Neural progenitor cell (in vitro differentiated cells): ENCODE measurements at regions not wholly inside any gene's neighbourhood (a gene's known extent, or its start where the extent isn't known, plus 50 kb on each side); places are given as distances from the start of the nearest gene placed in this dataset.

Experiments used
- DNase-seq: peaks from one replicate; pipeline ENCODE4 v3.0.0-alpha.2; 2016; ENCODE audit warnings: low spot score
- H2AFZ ChIP-seq: fragments of 200-600 bp; sonication (generic); replicated peaks from 2 replicates; pipeline ENCODE4 v1.6.1; 2016; ENCODE audit warnings: antibody characterized with exemption
- H3F3A ChIP-seq: fragments of 200-600 bp; sonication (generic); 2 replicates; pipeline ENCODE4 v1.6.1; 2016; ENCODE audit warnings: antibody characterized with exemption, low read depth
- H3K27ac ChIP-seq: fragments of 200-600 bp; sonication (generic); 2 replicates; pipeline ENCODE4 v1.5.1; 2016; ENCODE audit warnings: mild to moderate bottlenecking
- H3K27me3 ChIP-seq: fragments of 200-600 bp; sonication (generic); 2 replicates; pipeline ENCODE4 v1.6.1; 2016; ENCODE audit warnings: mild to moderate bottlenecking, moderate library complexity
- H3K36me3 ChIP-seq: fragments of 200-600 bp; sonication (generic); 2 replicates; pipeline ENCODE4 v1.5.1; 2016
- H3K4me1 ChIP-seq: fragments of 200-600 bp; sonication (generic); 2 replicates; pipeline ENCODE4 v1.6.1; 2016; ENCODE audit warnings: mixed run types
- H3K4me2 ChIP-seq: fragments of 200-600 bp; sonication (generic); 2 replicates; pipeline ENCODE4 v1.6.1; 2016
- H3K4me3 ChIP-seq: fragments of 200-600 bp; sonication (generic); 2 replicates; pipeline ENCODE4 v1.5.1; 2016
- H3K79me2 ChIP-seq: fragments of 200-600 bp; sonication (generic); 2 replicates; pipeline ENCODE4 v1.6.1; 2016; ENCODE audit warnings: low read depth
- H3K9ac ChIP-seq: fragments of 200-600 bp; sonication (generic); 2 replicates; pipeline ENCODE4 v1.6.1; 2016
- H3K9me3 ChIP-seq: fragments of 200-600 bp; sonication (generic); 2 replicates; pipeline ENCODE4 v1.5.1; 2016; ENCODE audit warnings: low read depth
- H4K20me1 ChIP-seq: fragments of 200-600 bp; sonication (generic); 2 replicates; pipeline ENCODE4 v1.6.1; 2016; ENCODE audit warnings: low read depth
- H3K27ac Mint-ChIP-seq: 3 replicates; pipeline ENCODE4 v1.8.0; 2021; ENCODE audit warnings: mixed read lengths
- H3K27me3 Mint-ChIP-seq: 2 replicates; pipeline ENCODE4 v1.8.0; 2022; ENCODE audit warnings: low read depth, mild to moderate bottlenecking, inconsistent platforms, moderate library complexity, mixed read lengths; ENCODE audit not compliant: insufficient read depth
- H3K36me3 Mint-ChIP-seq: 3 replicates; pipeline ENCODE4 v1.8.0; 2021; ENCODE audit warnings: mixed read lengths
- H3K4me1 Mint-ChIP-seq: 3 replicates; pipeline ENCODE4 v1.8.0; 2021; ENCODE audit warnings: mixed read lengths
- H3K4me3 Mint-ChIP-seq: 3 replicates; pipeline ENCODE4 v1.8.0; 2021; ENCODE audit warnings: mild to moderate bottlenecking, moderate library complexity, mixed read lengths
- H3K9me3 Mint-ChIP-seq: 3 replicates; pipeline ENCODE4 v1.8.0; 2020; ENCODE audit warnings: mixed read lengths
- EZH2 ChIP-seq: fragments of 200-600 bp; sonication (generic); IDR thresholded peaks from 2 replicates; pipeline ENCODE4 v1.6.1; 2017; ENCODE audit warnings: antibody characterized with exemption, mild to moderate bottlenecking, moderate library complexity
- EZH2phosphoT487 ChIP-seq: fragments of 200-600 bp; sonication (generic); IDR thresholded peaks from 2 replicates; pipeline ENCODE4 v1.6.1; 2017; ENCODE audit warnings: antibody characterized with exemption
- TF ChIP-seq, protein P1 (sequence below): fragments of 200-600 bp; sonication (generic); IDR thresholded peaks from 2 replicates; pipeline ENCODE4 v1.5.1; 2017; ENCODE audit warnings: antibody characterized with exemption, mild to moderate bottlenecking

DNA sequence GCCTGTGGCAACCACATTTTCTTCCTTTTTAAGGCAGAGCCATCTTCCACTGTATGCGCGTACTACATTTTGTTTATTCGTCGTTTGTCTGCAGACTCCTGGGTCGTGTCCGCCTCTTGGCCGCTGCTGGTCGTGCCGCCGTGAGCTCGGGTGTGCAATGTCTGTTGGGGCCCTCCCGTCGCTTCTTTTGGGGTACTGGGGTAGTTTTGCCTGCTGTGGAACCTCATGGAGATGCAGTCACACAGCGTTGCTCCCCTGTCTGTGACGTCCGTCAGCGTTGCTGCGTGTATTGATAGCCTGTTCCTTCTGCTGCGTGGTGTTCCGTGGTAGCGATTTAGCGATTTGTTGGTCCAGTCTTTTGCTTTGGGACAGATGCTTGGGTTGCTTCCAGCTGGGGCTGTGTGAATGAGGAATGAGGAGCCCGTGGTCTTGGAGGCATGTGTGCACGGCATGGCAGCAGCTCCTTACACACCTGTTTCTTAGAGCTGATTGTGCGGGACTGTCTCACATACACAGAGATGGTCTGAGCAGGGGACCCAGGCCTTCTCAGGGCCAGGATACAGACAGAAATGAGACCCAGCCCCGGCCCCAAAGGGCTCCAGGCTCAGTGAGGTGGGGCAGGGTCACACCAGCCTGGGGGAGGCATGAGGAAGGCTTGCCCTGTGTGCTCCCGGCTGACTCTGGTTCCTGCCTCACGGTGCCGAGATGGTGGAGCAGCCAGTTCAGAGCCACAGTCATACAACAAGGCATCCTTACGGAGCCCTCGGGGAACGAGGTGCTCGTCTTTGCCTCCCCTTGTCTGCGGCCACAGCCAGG lies 78.4 kb upstream of the GSE1 start:
- H3K4me1 ChIP-seq = peaks cover 20% of the 10 kb centered on the region
- H3K36me3 ChIP-seq = no peaks in the 10 kb centered on the region
- H3K9ac ChIP-seq = no peak overlapping the region
- no peaks in the 10 kb centered on the region for H3F3A ChIP-seq
- H3K4me3 Mint-ChIP-seq = no peak overlapping the region
- peaks cover 11% of the 10 kb centered on the region for H3K27me3 Mint-ChIP-seq
- no peak overlapping the region for H3K4me3 ChIP-seq
- no peaks in the 10 kb centered on the region for H4K20me1 ChIP-seq
- H3K79me2 ChIP-seq = no peaks in the 10 kb centered on the region
- H3K4me1 Mint-ChIP-seq = peaks cover 44% of the 10 kb centered on the region
- no peak overlapping the region for H3K27ac ChIP-seq
- peaks cover 4% of the 10 kb centered on the region for H3K9me3 Mint-ChIP-seq
- DNase-seq = no peak
- H3K4me2 ChIP-seq = peak overlapping the region; percentile 31
- no peak overlapping the region for H2AFZ ChIP-seq
- H3K27me3 ChIP-seq = no peaks in the 10 kb centered on the region
- TF ChIP-seq EZH2 = no peak
- TF ChIP-seq EZH2phosphoT487 = no peak
- TF ChIP-seq, protein P1, sequence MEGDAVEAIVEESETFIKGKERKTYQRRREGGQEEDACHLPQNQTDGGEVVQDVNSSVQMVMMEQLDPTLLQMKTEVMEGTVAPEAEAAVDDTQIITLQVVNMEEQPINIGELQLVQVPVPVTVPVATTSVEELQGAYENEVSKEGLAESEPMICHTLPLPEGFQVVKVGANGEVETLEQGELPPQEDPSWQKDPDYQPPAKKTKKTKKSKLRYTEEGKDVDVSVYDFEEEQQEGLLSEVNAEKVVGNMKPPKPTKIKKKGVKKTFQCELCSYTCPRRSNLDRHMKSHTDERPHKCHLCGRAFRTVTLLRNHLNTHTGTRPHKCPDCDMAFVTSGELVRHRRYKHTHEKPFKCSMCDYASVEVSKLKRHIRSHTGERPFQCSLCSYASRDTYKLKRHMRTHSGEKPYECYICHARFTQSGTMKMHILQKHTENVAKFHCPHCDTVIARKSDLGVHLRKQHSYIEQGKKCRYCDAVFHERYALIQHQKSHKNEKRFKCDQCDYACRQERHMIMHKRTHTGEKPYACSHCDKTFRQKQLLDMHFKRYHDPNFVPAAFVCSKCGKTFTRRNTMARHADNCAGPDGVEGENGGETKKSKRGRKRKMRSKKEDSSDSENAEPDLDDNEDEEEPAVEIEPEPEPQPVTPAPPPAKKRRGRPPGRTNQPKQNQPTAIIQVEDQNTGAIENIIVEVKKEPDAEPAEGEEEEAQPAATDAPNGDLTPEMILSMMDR = no peak
- H3K36me3 Mint-ChIP-seq = no peaks in the 10 kb centered on the region
- H3K27ac Mint-ChIP-seq = peak overlapping the region; percentile 74
- peaks cover 2% of the 10 kb centered on the region for H3K9me3 ChIP-seq

GRCh38 chr16:85535352-85536072 lies 77.6 kb upstream of the GSE1 start:
- H3K4me1 Mint-ChIP-seq = peaks cover 40% of the 10 kb centered on the region
- peaks cover 11% of the 10 kb centered on the region for H3K27me3 Mint-ChIP-seq
- DNase-seq = no peak
- Histone ChIP-seq H3F3A (no peaks in the 10 kb centered on the region), H3K4me1 (peaks cover 20% of the 10 kb centered on the region), H3K27me3 (no peaks in the 10 kb centered on the region), H4K20me1 (no peaks in the 10 kb centered on the region), H3K9ac (no peak overlapping the region), H3K27ac (no peak overlapping the region), H2AFZ (no peak overlapping the region), H3K36me3 (no peaks in the 10 kb centered on the region), H3K9me3 (peaks cover 7% of the 10 kb centered on the region), H3K4me2 (peak overlapping the region; percentile 31), H3K4me3 (no peak overlapping the region), H3K79me2 (no peaks in the 10 kb centered on the region)
- H3K36me3 Mint-ChIP-seq = no peaks in the 10 kb centered on the region
- H3K27ac Mint-ChIP-seq = peak overlapping the region; percentile 46
- H3K9me3 Mint-ChIP-seq = peaks cover 8% of the 10 kb centered on the region
- TF ChIP-seq EZH2phosphoT487 (no peak), EZH2 (no peak)
- TF ChIP-seq, protein P1 = no peak
- H3K4me3 Mint-ChIP-seq = peak overlapping the region; percentile 30

- H3K9ac ChIP-seq = no peak overlapping the region
- H3K27ac ChIP-seq = no peak overlapping the region
- no peaks in the 10 kb centered on the region for H3K36me3 Mint-ChIP-seq
- H2AFZ ChIP-seq = no peak overlapping the region
- TF ChIP-seq EZH2 = no peak
- TF ChIP-seq, protein P1 = no peak
- no peak for TF ChIP-seq EZH2phosphoT487
- no peak overlapping the region for H3K4me3 ChIP-seq
- H3K4me2 ChIP-seq = no peak overlapping the region
- no peaks in the 10 kb centered on the region for H3K79me2 ChIP-seq
- H4K20me1 ChIP-seq = no peaks in the 10 kb centered on the region
- no peaks in the 10 kb centered on the region for H3F3A ChIP-seq
- DNase-seq = no peak
- peaks cover 20% of the 10 kb centered on the region for H3K4me1 ChIP-seq
- peaks cover 11% of the 10 kb centered on the region for H3K27me3 Mint-ChIP-seq
- H3K27ac Mint-ChIP-seq = no peak overlapping the region
- peaks cover 8% of the 10 kb centered on the region for H3K9me3 Mint-ChIP-seq
- H3K4me3 Mint-ChIP-seq = no peak overlapping the region
- no peaks in the 10 kb centered on the region for H3K36me3 ChIP-seq
- H3K4me1 Mint-ChIP-seq = peaks cover 38% of the 10 kb centered on the region
- peaks cover 7% of the 10 kb centered on the region for H3K9me3 ChIP-seq
- H3K27me3 ChIP-seq = no peaks in the 10 kb centered on the region
Observed at GRCh38 chr16:85536073-85536410, 77.1 kb upstream of the GSE1 start.
